HG02571 (cell line): ENCODE measurements at regions not wholly inside any gene's neighbourhood (a gene's known extent, or its start where the extent isn't known, plus 50 kb on each side); places are given as distances from the start of the nearest gene placed in this dataset.

Source experiments
- ATAC-seq: cut with Tn5 transposase; IDR thresholded peaks from one replicate; pipeline ENCODE4 v1.9.1; 2021; ENCODE audit warnings: mild to moderate bottlenecking, moderate library complexity; ENCODE audit not compliant: unreplicated experiment

- no peak for ATAC-seq
Measured at GRCh38 chr2:192315543-192315942, 120.8 kb upstream of the TMEFF2 start.

GRCh38 chr2:192314800-192315481 lies 120.2 kb upstream of the TMEFF2 start:
- no peak for ATAC-seq

GRCh38 chr2:192313773-192314172 lies 119.0 kb upstream of the TMEFF2 start:
- ATAC-seq: no peak

- no peak for ATAC-seq
Measured at GRCh38 chr2:192311701-192312460, 117.1 kb upstream of the TMEFF2 start.

GRCh38 chr2:192307530-192307929 lies 112.8 kb upstream of the TMEFF2 start:
- no peak for ATAC-seq

- no peak for ATAC-seq
Measured at GRCh38 chr2:192298664-192299063, 103.9 kb upstream of the TMEFF2 start.

- ATAC-seq: no peak
Measured at GRCh38 chr2:192292478-192292877, 97.7 kb upstream of the TMEFF2 start.

GRCh38 chr2:192288295-192288694 lies 93.6 kb upstream of the TMEFF2 start:
- no peak for ATAC-seq

- ATAC-seq: no peak
Measured at GRCh38 chr2:192286093-192286701, 91.5 kb upstream of the TMEFF2 start.

GRCh38 chr2:192283450-192283849 lies 88.7 kb upstream of the TMEFF2 start:
- no peak for ATAC-seq

GRCh38 chr2:192278701-192279100 lies 84.0 kb upstream of the TMEFF2 start:
- no peak for ATAC-seq

GRCh38 chr2:192277494-192278109 lies 82.9 kb upstream of the TMEFF2 start:
- no peak for ATAC-seq

- ATAC-seq: no peak
Measured at GRCh38 chr2:192275632-192276031, 80.9 kb upstream of the TMEFF2 start.

- no peak for ATAC-seq
Measured at GRCh38 chr2:192267484-192267883, 72.8 kb upstream of the TMEFF2 start.

- no peak for ATAC-seq
Measured at GRCh38 chr2:192265751-192266150, 71.0 kb upstream of the TMEFF2 start.

- ATAC-seq: no peak
Measured at GRCh38 chr2:192254444-192254843, 59.7 kb upstream of the TMEFF2 start.

- ATAC-seq: no peak
Measured at GRCh38 chr2:192253692-192254091, 59.0 kb upstream of the TMEFF2 start.

- ATAC-seq: no peak
Measured at GRCh38 chr2:192250961-192251360, 56.2 kb upstream of the TMEFF2 start.

- no peak for ATAC-seq
Measured at GRCh38 chr2:192247456-192247855, 52.7 kb upstream of the TMEFF2 start.

- ATAC-seq: no peak
Measured at GRCh38 chr2:192246297-192246696, 51.6 kb upstream of the TMEFF2 start.

GRCh38 chr2:192245329-192245728 lies 50.6 kb upstream of the TMEFF2 start:
- no peak for ATAC-seq
